BE2C (cell line): ENCODE measurements at regions not wholly inside any gene's neighbourhood (a gene's known extent, or its start where the extent isn't known, plus 50 kb on each side); places are given as distances from the start of the nearest gene placed in this dataset.

Experiments
- DNase-seq: peaks from one replicate; pipeline ENCODE4 v3.0.0-alpha.2; 2020
- H3K27me3 ChIP-seq: fragments of 250-450 bp; sonication (Bioruptor Pico); 2 replicates; pipeline ENCODE4 v1.5.1; 2020; ENCODE audit warnings: mild to moderate bottlenecking
- H3K36me3 ChIP-seq: fragments of 250-450 bp; sonication (Bioruptor Pico); 2 replicates; pipeline ENCODE4 v1.5.1; 2020; ENCODE audit warnings: mild to moderate bottlenecking
- H3K4me1 ChIP-seq: fragments of 250-450 bp; sonication (Bioruptor Pico); 2 replicates; pipeline ENCODE4 v1.5.1; 2020
- H3K4me3 ChIP-seq: 2 replicates; pipeline ENCODE4 v1.5.1; 2011; ENCODE audit warnings: low read depth, low read length
- H3K9me3 ChIP-seq: fragments of 250-450 bp; sonication (Bioruptor Pico); 2 replicates; pipeline ENCODE4 v1.5.1; 2020
- TF ChIP-seq, protein P1 (sequence below): IDR thresholded peaks from 2 replicates; pipeline ENCODE4 v1.5.1; 2012; ENCODE audit warnings: mild to moderate bottlenecking, low read depth, low read length

GRCh38 chr2:30373881-30374302 is 73.2 kb upstream of the LCLAT1 start:
- DNase-seq: no peak
- no peaks in the 10 kb centered on the region for H3K36me3 ChIP-seq
- TF ChIP-seq, protein P1, sequence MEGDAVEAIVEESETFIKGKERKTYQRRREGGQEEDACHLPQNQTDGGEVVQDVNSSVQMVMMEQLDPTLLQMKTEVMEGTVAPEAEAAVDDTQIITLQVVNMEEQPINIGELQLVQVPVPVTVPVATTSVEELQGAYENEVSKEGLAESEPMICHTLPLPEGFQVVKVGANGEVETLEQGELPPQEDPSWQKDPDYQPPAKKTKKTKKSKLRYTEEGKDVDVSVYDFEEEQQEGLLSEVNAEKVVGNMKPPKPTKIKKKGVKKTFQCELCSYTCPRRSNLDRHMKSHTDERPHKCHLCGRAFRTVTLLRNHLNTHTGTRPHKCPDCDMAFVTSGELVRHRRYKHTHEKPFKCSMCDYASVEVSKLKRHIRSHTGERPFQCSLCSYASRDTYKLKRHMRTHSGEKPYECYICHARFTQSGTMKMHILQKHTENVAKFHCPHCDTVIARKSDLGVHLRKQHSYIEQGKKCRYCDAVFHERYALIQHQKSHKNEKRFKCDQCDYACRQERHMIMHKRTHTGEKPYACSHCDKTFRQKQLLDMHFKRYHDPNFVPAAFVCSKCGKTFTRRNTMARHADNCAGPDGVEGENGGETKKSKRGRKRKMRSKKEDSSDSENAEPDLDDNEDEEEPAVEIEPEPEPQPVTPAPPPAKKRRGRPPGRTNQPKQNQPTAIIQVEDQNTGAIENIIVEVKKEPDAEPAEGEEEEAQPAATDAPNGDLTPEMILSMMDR: no peak
- H3K27me3 ChIP-seq: no peaks in the 10 kb centered on the region
- no peak overlapping the region for H3K4me3 ChIP-seq
- H3K9me3 ChIP-seq: no peaks in the 10 kb centered on the region
- H3K4me1 ChIP-seq: no peaks in the 10 kb centered on the region

DNA sequence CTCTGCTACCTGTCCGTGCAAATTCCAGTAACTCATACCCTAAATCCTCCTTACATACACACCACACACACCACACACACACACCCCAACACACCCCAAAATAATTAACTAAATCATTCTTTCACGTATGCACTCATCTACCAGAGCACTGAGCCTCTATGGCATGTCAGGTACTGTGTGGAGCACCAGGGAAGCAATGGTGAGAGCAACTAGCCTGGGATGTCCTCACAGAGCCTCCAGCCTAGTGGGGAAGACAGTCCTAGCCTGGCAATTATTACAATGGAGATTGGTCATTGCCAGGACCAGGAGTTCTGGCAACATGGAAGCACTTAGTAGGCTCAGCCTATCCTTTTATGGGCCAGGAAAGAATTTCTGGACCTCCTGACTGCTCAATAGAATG is 72.7 kb upstream of the LCLAT1 start:
- H3K36me3 ChIP-seq: no peaks in the 10 kb centered on the region
- no peaks in the 10 kb centered on the region for H3K4me1 ChIP-seq
- H3K4me3 ChIP-seq: no peak overlapping the region
- TF ChIP-seq, protein P1: no peak
- H3K27me3 ChIP-seq: no peaks in the 10 kb centered on the region
- H3K9me3 ChIP-seq: no peaks in the 10 kb centered on the region
- DNase-seq: no peak

DNA sequence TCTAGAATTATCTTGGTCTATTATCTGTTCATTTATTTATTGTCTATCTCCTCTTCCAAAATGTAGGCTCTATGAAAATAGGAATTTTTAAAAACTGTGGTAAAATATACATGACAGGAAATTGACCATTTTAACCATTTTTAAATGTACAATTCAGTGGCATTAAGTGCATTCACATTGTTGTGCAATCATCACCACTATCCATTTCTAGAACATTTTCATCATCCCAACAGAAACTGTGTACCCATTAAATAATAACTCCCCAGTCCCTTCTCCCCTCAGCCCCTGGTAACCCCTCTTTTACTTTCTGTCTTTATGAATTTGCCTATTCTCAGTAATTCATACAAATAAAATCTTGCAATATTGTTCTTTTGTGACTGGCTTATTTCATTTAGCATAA is 71.1 kb upstream of the LCLAT1 start:
- TF ChIP-seq, protein P1: no peak
- Histone ChIP-seq H3K36me3 (no peaks in the 10 kb centered on the region), H3K4me3 (no peak overlapping the region), H3K4me1 (no peaks in the 10 kb centered on the region), H3K9me3 (no peaks in the 10 kb centered on the region), H3K27me3 (no peaks in the 10 kb centered on the region)
- DNase-seq: no peak

GRCh38 chr2:30379481-30379880 is 67.6 kb upstream of the LCLAT1 start:
- H3K36me3 ChIP-seq: no peaks in the 10 kb centered on the region
- DNase-seq: no peak
- no peak overlapping the region for H3K4me3 ChIP-seq
- no peaks in the 10 kb centered on the region for H3K27me3 ChIP-seq
- H3K4me1 ChIP-seq: no peaks in the 10 kb centered on the region
- TF ChIP-seq, protein P1: no peak
- no peaks in the 10 kb centered on the region for H3K9me3 ChIP-seq

DNA sequence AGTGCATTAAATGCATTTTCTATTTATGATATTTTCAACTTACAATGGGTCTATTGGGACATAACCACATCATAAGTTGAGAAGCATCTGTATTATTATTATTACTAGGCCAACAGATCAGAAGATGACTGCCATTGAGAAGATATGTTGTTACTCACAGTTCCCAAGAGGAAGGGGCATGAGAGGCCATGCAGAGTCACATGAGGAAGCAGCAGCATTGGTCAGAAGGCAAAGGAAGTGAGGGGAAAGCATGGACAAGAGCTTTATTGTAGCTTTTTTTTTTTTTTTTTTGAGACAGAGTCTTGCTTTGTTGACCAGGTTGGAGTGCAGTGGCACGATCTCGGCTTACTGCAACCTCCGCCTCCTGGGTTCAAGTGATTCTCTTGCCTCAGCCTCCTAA is 66.2 kb upstream of the LCLAT1 start:
- Histone ChIP-seq H3K4me1 (no peaks in the 10 kb centered on the region), H3K27me3 (no peaks in the 10 kb centered on the region), H3K4me3 (no peak overlapping the region), H3K36me3 (no peaks in the 10 kb centered on the region), H3K9me3 (no peaks in the 10 kb centered on the region)
- DNase-seq: no peak
- TF ChIP-seq, protein P1: no peak

DNA sequence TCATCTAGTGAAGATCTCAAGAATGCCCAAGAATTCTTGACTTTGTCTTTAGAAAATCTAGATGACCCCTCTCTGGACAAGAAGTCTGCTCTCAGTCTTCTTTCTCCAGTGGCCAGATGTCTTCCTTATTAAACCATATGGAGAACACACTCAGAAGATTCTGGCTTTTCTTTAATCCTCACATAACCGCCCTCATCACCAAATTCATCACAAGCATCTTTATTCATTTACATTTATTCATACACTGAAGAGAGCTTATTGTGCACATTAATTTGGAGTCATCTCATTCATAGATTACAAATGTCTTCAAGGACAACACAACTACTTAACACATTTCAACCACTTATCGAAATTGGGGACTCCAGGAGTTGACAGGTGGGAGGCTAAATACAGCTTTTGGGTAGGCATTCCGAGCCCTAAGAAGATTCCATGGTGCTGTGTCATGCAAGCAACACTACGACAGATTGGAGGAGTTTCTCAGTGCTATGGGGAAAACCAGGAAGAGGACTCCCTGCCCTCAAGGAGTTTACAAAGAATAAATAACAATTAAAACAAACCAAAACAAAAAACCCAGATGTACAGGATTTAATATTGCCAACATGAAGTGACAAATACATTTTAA is 64.8 kb upstream of the LCLAT1 start:
- TF ChIP-seq, protein P1: no peak
- DNase-seq: no peak

More for the DNA sequence above, 64.8 kb upstream of the LCLAT1 start:
- no peaks in the 10 kb centered on the region for H3K9me3 ChIP-seq
- no peak overlapping the region for H3K4me3 ChIP-seq
- no peaks in the 10 kb centered on the region for H3K36me3 ChIP-seq
- H3K27me3 ChIP-seq: no peaks in the 10 kb centered on the region
- no peaks in the 10 kb centered on the region for H3K4me1 ChIP-seq
